Nephron (organoid): ENCODE measurements at regions not wholly inside any gene's neighbourhood (a gene's known extent, or its start where the extent isn't known, plus 50 kb on each side); places are given as distances from the start of the nearest gene placed in this dataset.

Experiments
- H3K27ac Mint-ChIP-seq, 3 experiments: 2 replicates each; pipeline ENCODE4 v1.8.0; 2020; ENCODE audit warnings: mixed read lengths in 3 of 3, mild to moderate bottlenecking in 2 of 3, moderate library complexity in 1 of 3
- H3K27me3 Mint-ChIP-seq: 2 replicates; pipeline ENCODE4 v1.8.0; 2021; ENCODE audit warnings: low read depth, mild to moderate bottlenecking, moderate library complexity, mixed read lengths
- H3K36me3 Mint-ChIP-seq: 2 replicates; pipeline ENCODE4 v1.8.0; 2020; ENCODE audit warnings: low read depth, mixed read lengths
- H3K4me1 Mint-ChIP-seq: 2 replicates; pipeline ENCODE4 v1.8.0; 2020; ENCODE audit warnings: mixed read lengths
- H3K4me3 Mint-ChIP-seq, 3 experiments: 2 replicates each; pipeline ENCODE4 v1.8.0; 2020; ENCODE audit warnings: mild to moderate bottlenecking in 3 of 3, mixed read lengths in 3 of 3, moderate library complexity in 2 of 3
- H3K9me3 Mint-ChIP-seq: 2 replicates; pipeline ENCODE4 v1.8.0; 2020; ENCODE audit warnings: mixed read lengths
- TF ChIP-seq, protein P1 (sequence below), 3 experiments: fragments of 200-600 bp; sonication (generic); IDR thresholded peaks; one replicate each; pipeline ENCODE4 v1.5.0; 2021; ENCODE audit warnings: antibody characterized with exemption in 3 of 3; ENCODE audit not compliant: unreplicated experiment in 3 of 3

- Mint-ChIP-seq H3K4me3 (no peak overlapping the region), H3K27me3 (peaks cover 50% of the 10 kb centered on the region), H3K36me3 (no peaks in the 10 kb centered on the region), H3K4me1 (no peaks in the 10 kb centered on the region), H3K27ac (no peak overlapping the region), H3K9me3 (no peaks in the 10 kb centered on the region)
- TF ChIP-seq, protein P1, sequence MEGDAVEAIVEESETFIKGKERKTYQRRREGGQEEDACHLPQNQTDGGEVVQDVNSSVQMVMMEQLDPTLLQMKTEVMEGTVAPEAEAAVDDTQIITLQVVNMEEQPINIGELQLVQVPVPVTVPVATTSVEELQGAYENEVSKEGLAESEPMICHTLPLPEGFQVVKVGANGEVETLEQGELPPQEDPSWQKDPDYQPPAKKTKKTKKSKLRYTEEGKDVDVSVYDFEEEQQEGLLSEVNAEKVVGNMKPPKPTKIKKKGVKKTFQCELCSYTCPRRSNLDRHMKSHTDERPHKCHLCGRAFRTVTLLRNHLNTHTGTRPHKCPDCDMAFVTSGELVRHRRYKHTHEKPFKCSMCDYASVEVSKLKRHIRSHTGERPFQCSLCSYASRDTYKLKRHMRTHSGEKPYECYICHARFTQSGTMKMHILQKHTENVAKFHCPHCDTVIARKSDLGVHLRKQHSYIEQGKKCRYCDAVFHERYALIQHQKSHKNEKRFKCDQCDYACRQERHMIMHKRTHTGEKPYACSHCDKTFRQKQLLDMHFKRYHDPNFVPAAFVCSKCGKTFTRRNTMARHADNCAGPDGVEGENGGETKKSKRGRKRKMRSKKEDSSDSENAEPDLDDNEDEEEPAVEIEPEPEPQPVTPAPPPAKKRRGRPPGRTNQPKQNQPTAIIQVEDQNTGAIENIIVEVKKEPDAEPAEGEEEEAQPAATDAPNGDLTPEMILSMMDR (IDR thresholded peaks at IDR 0.05; ENCODE audit: unreplicated experiment in 3 of 3) = no peak
Measured at GRCh38 chr1:50349242-50349565, 74.0 kb downstream of the DMRTA2 start.

- no peak overlapping the region for H3K4me3 Mint-ChIP-seq
- no peaks in the 10 kb centered on the region for H3K9me3 Mint-ChIP-seq
- H3K27ac Mint-ChIP-seq = no peak overlapping the region
- no peaks in the 10 kb centered on the region for H3K36me3 Mint-ChIP-seq
- TF ChIP-seq, protein P1 (IDR thresholded peaks at IDR 0.05; ENCODE audit: unreplicated experiment in 3 of 3) = peak; percentile 75 to 85 (median 81)
- H3K27me3 Mint-ChIP-seq = peaks cover 46% of the 10 kb centered on the region
- H3K4me1 Mint-ChIP-seq = no peaks in the 10 kb centered on the region
Measured at GRCh38 chr1:50348449-50349241, 74.6 kb downstream of the DMRTA2 start.

DNA sequence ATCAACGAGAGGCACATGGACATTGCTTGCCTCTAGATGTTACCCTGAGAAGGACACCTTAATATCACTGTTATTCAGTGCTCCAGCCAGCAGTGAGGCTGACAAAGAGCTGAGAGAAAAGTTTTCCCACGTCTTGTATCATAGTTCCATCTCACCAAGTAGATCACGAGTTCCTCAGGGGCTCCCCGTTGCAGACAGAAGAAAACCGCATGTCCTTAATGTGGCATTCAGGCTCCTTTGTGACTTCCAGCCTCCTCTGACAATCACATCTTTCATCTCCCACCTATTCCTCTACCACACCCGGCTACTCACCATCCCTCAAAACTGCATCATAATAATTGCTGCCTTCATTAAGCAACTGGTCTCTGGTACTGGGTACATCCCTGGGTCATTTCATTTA is 75.3 kb downstream of the DMRTA2 start:
- H3K4me3 Mint-ChIP-seq = no peak overlapping the region
- TF ChIP-seq, protein P1 (IDR thresholded peaks at IDR 0.05; ENCODE audit: unreplicated experiment in 3 of 3) = no peak
- H3K9me3 Mint-ChIP-seq = no peaks in the 10 kb centered on the region
- H3K27ac Mint-ChIP-seq = no peak overlapping the region
- H3K4me1 Mint-ChIP-seq = peaks cover 1% of the 10 kb centered on the region
- H3K27me3 Mint-ChIP-seq = peaks cover 51% of the 10 kb centered on the region
- no peaks in the 10 kb centered on the region for H3K36me3 Mint-ChIP-seq

DNA sequence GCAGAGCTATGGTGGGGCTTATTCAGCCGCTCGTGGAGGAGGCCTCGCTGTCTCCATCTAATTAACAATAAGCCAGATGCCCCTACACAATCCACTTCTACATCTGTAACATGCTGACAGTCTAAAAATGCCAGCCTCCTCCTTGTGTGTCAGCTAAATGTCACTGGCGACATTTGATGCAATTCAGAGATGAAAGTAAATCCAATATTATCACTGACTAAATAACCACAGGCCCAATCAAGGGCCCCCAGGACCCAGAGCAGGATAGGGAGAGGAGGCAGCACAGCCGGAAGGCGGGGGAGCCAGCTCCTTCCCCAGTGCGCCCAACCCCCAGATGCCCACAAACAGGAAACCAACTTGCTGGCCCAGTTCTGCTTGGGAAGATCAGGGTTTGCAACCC is 76.6 kb downstream of the DMRTA2 start:
- H3K27me3 Mint-ChIP-seq = peaks cover 60% of the 10 kb centered on the region
- H3K9me3 Mint-ChIP-seq = no peaks in the 10 kb centered on the region
- H3K36me3 Mint-ChIP-seq = no peaks in the 10 kb centered on the region
- TF ChIP-seq, protein P1 (IDR thresholded peaks at IDR 0.05; ENCODE audit: unreplicated experiment in 3 of 3) = no peak
- H3K27ac Mint-ChIP-seq = no peak overlapping the region
- peaks cover 6% of the 10 kb centered on the region for H3K4me1 Mint-ChIP-seq
- H3K4me3 Mint-ChIP-seq = no peak overlapping the region

DNA sequence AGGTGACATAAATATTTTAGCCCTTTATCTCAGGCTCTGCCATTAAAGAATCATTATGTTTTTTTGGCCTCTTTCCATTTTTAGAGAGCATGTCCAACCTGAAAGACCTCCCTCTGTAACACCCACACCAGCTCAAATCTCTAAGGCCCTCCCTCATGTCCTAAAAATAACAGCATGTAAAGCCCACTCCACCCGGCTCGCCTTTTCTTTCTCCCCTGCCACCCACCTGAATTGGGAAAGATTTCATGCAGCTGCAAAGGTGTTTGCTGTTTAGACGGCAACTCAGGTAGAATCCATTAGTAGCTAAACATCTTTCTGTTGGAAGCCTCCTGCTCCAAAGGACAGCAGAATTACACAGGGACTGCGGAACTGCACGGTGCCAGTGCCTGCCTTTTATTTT is 79.9 kb downstream of the DMRTA2 start:
- no peaks in the 10 kb centered on the region for H3K36me3 Mint-ChIP-seq
- no peaks in the 10 kb centered on the region for H3K9me3 Mint-ChIP-seq
- no peak overlapping the region for H3K4me3 Mint-ChIP-seq
- H3K27me3 Mint-ChIP-seq = peaks cover 49% of the 10 kb centered on the region
- TF ChIP-seq, protein P1 (IDR thresholded peaks at IDR 0.05; ENCODE audit: unreplicated experiment in 3 of 3) = no peak
- H3K4me1 Mint-ChIP-seq = peaks cover 6% of the 10 kb centered on the region
- no peak overlapping the region for H3K27ac Mint-ChIP-seq

GRCh38 chr1:50342525-50342924 is 80.7 kb downstream of the DMRTA2 start:
- Mint-ChIP-seq H3K9me3 (no peaks in the 10 kb centered on the region), H3K27ac (no peak overlapping the region), H3K36me3 (no peaks in the 10 kb centered on the region), H3K4me3 (no peak overlapping the region), H3K27me3 (peaks cover 50% of the 10 kb centered on the region), H3K4me1 (peaks cover 6% of the 10 kb centered on the region)
- TF ChIP-seq, protein P1 (IDR thresholded peaks at IDR 0.05; ENCODE audit: unreplicated experiment in 3 of 3) = no peak
